Activated T-cell treated with anti-CD3 and anti-CD28 coated beads, Interleukin-2, amount 50 U/mL, for 48 hours (primary cell): ENCODE measurements at regions not wholly inside any gene's neighbourhood (a gene's known extent, or its start where the extent isn't known, plus 50 kb on each side); places are given as distances from the start of the nearest gene placed in this dataset.
"Not testable (repeated sequence)": the region's sequence is repeated elsewhere in the genome, so short reads cannot be mapped to it uniquely, and the experiment has no call there.

ENCODE experiments used
- DNase-seq, 2 experiments: peaks; one replicate each; pipeline ENCODE4 v3.0.0-alpha.2; 2020

DNA sequence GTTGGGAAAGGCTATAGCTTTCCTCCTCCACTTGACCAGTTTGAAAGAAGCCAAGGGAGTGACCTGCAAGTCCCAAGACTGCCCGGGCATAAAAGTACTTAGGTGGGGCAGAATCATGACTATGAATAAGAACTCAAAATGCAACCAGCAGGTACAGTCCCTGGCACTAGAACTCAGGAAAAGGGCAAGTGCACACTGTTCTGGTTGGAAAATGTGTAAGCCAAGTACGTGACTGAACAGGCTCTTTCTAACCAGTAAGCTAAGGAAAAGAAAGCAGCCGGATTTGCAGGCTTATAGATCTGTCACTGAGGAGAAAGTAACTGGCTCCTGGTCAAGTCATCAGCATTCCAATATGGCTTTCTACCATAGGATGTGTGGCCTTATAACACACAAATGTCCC, 101.2 kb upstream of the SLC4A7 start:
- no peak for DNase-seq

- no peak for DNase-seq
Observed at GRCh38 chr3:27584874-27585273, 100.7 kb upstream of the SLC4A7 start.

DNA sequence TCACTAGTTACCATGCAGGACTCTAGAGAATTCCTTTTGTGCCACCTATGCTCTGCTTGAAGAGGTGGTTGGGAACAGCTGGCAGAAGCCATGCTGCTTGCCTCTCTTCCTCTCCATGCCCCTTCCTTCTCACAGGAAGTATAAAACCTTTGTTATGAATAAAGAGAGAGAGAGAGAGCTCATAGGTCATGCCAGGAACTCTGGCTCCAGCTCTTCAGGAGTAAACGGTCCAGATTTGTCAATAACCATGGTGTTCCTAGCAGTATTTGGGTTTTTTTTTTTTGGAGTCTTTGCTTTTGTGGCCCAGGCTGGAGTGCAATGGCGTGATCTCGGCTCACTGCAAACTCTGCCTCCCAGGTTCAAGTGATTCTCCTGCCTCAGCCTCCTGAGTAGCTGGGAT, 97.7 kb upstream of the SLC4A7 start:
- no peak for DNase-seq

- DNase-seq = no peak
Observed at GRCh38 chr3:27578032-27578431, 93.8 kb upstream of the SLC4A7 start.

DNA sequence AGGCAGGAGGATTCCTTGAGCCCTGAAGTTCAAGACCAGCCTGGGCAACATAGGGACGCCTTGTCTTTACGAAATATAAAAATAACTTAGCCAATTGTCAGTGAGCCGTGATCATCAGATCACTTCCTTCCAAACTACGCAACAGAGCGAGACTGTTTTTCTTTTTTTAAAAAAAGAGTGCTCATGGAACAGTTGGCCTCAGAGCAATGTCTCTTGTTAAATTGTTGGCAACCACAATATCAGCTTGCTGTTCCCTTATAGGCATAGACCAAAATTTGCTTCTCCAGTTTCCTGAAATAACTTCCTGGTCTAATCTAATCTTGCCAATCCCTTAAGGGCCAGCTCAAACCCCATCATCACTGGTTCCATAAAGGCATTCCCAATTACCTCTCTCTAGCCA, 93.3 kb upstream of the SLC4A7 start:
- no peak for DNase-seq

DNA sequence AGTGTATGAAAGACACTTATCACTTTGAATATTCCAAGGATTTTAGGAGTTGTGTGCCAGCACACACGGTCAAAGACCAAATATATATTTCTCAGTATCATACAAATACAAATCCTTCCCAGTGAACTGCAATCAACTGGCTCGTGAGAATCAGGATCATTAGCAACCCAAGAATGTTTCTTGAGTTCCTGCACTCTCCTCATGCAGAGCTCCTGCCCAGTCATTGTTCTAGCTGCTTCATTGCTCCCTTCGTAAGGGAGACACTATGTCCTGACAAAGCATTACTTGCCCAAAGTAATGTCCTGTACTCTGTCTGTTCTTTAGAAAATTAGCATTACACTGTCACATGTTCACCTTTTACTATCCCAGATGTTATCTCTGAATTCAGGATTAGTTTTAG, 92.0 kb upstream of the SLC4A7 start:
- DNase-seq = no peak

DNA sequence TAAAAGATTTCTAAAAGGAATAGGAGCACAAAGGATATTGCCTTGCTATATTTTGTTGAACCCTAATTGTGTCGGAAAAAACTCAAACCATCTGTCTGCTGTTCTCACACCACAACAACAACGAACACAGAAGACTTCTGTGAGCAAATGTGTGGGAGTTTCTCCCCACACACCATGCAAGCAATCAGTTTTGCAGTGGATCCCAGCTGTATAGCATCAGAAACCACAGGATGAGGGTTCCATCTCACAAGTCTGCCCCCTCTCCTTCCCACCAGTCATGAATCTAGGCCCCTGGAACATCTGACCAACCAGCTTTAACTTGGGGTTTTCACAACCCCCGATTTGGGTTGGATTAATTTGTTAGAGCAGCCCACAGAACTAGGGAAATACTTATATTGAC, 91.3 kb upstream of the SLC4A7 start:
- no peak for DNase-seq

GRCh38 chr3:27574438-27574795, 90.2 kb upstream of the SLC4A7 start:
- no peak for DNase-seq

- DNase-seq = no peak
Observed at GRCh38 chr3:27573780-27574437, 89.7 kb upstream of the SLC4A7 start.

DNA sequence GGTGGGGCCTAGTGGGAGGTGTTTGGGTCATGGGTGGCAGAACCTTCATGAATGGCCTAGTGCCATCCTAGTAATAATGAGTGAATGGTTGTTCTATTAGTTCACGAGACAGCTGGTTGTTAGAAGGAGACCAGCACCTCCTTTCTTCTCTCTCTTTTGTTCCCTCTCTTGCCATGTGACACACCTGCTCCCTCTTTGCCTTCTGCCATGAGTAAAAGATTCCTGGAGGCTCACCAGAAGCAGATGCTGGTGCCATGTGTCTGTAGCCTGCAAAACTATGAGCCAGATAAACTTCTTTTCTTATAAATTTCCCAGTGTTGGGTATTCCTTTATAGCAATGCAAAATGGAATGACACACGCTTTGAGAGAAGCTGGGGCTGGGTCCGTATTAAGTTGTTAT, 89.0 kb upstream of the SLC4A7 start:
- DNase-seq = no peak

- DNase-seq = no peak
Observed at GRCh38 chr3:27571345-27571744, 87.2 kb upstream of the SLC4A7 start.

GRCh38 chr3:27570421-27571106, 86.4 kb upstream of the SLC4A7 start:
- DNase-seq = no peak

- no peak for DNase-seq
Observed at GRCh38 chr3:27568393-27568792, 84.2 kb upstream of the SLC4A7 start.

DNA sequence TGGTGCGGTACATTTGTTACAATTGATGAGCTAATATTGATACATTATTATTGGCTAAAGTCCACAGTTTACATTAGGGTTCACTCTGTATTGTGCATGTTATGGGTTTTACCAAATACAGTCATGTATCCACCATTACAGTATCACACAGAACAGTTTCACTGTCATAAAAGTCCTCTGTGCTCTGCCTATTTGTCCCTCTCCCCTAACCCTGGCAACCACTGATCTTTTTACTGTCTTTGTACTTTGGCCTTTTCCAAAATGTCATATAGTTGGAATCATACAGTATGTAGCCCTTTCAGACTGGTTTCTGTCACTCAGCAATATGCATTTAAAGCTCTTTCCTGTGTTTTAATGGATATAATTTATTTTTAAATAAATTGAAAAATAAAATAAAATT, 83.1 kb upstream of the SLC4A7 start:
- no peak for DNase-seq

DNA sequence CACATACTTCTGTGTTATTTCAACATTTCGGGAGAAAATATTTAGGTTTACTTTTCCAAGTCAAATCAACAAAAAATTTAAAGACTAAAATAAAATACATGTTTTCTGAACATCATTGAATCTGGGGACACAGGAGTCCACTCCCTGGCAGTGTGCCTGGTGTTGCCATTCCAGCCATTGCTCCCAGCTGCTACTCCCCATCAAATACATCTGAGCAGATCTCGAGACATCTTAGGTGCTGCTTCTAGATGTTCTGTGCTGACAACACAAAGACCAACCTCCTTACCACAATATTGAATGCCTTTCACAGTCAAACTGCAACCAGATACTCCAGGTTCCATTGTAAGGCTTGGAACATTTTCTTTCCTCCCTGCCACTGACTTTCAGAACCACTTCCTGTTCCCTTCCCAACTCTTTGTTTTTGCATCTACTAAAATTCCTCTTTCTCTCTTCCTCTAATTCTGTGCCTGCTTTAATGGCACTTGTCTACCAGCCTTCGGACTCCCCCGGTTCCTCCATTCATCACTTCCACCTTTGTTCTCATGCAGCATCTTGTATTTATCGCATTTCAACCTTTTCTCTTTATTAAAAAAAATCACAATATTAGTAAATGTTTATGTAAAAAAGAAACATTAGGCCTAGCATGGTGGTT, 81.1 kb upstream of the SLC4A7 start:
- no peak for DNase-seq

DNA sequence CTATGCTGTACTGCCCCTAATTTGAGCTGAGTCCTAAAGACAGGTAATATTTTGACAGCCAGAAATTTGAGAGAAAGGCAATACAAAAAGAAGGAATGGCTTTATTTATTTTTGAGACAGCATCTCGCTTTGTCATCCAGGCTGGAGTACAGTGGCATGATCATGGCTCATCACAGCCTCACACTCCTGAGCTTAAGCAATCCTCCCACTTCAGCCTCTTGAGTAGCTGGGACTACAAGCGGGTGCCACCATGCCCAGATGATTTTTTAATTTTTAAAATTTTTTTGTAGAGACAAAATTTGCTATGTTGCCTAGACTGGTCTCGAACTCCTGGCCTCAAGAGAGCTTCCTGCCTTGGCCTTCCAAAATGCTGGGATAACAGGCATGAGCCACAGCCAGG, 77.4 kb upstream of the SLC4A7 start:
- DNase-seq = no peak

DNA sequence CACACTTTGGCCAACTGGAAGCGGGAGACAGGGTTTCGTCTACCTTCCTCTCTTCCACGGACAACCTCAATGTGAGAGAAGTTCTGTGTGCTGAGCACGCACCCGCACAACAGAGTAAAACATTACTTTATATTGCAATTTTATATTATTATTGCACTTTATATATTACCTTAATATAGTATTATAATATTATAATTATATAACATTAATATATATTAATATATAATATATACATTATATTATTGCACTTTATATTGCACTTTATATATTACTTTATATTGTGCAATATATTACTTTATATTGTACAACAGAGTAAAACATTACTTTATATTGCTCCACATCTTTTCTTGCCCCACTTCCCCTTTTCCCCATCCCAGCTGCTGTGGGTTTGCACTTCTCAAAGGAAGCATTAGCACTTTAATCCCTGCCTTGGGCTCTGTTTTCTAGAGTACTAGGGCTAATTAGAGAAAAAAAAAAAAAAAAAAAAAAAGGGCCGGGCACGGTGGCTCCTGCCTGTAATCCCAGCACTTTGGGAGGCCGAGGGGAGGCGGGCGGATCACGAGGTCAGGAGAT, 76.4 kb upstream of the SLC4A7 start:
- DNase-seq = no peak

DNA sequence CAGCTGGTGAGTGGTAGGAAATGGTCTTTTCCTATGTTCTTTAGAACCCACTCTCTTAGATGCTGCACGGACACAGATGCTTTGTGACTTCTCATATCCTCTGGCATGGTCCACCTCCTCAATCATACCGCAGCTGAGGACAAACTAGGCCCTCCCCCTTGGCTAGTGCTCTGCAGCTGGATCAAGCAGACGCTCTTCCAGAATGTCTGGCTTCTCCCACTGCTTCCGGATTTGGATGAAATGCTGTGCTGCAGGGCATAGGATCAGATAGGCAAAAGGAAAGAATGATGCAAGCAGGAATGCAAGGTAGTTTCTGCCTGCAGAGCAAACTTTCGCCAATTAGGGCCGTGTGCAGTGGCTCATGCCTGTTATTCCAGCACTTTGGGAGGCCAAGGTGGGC, 75.7 kb upstream of the SLC4A7 start:
- DNase-seq = no peak

GRCh38 chr3:27559381-27559780, 75.2 kb upstream of the SLC4A7 start:
- no peak for DNase-seq

- DNase-seq = no peak
Observed at GRCh38 chr3:27557411-27557810, 73.2 kb upstream of the SLC4A7 start.

GRCh38 chr3:27556887-27557286, 72.7 kb upstream of the SLC4A7 start:
- no peak for DNase-seq

DNA sequence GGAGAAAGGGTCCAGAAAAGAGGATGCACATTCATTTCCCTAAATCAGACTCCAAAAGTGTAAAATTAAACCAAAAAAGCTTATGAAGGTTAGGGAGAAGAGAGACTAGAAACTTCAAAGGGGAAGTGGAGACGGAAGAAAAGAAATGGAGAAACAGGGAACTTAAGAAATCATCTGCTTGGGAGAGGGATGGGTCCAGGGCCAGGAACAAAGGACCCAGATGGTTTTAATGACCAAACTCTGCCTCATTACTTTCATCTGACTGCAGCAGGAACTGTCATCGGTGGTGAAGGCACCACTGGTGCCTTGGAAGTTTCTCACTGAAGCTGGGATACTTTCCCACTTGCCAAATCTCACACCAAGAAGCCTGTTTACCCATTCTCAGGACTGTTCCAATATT, 70.5 kb upstream of the SLC4A7 start:
- no peak for DNase-seq

DNA sequence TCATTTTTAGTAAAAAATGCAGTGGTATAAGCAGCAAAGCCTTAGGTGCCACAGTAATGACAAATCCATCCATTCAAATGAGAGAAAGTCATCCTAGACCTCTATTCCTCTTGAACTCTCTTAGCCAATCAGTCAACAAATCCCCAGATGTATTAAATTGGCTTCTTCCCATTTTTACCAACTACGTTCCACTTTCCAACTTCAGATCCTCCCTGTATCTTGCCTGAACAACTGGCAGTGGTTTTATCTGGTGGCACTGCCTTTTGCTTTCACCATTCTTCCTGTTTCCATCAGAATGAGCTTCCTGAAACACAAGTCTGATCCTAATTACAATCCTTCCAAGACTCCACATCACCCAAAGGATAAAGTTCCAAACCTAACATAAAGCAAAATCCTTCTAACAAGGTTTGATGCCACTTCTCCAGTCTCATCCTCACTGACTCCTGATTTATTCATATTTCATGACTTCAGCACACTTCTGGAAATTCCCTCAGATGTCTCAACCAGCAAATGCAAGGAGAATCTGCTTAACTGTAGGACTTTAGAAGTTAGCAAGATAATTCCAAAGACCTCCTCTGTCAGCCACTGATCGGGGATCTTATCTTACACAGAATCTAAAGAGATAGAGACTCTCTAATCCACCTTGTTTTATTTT, 69.8 kb upstream of the SLC4A7 start:
- DNase-seq = no peak

DNA sequence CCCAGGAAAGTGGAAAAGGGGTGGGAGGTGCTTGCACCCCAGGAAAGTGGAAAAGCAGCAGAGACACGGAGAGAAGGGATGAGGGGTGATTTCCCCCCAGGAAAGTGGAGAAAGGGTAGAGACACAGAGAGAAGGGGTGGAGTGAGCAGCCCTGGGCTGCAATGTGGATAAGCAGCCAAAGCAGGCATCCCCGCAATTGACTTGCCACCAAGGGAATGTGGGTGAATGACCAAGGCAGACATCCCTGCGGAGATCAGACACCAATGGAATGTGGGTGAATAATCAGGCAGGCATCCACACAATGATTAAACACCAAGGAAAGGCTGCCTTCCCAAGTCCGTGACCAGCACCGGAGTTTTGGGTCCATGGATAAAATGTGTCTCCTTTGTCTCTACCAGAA, 68.5 kb upstream of the SLC4A7 start:
- not testable (repeated sequence) for DNase-seq
